Cardiac septum (tissue), 1 donor: ENCODE measurements at regions not wholly inside any gene's neighbourhood (a gene's known extent, or its start where the extent isn't known, plus 50 kb on each side); places are given as distances from the start of the nearest gene placed in this dataset.

Experiments used
- DNase-seq: peaks from one replicate; pipeline ENCODE4 v3.0.0-alpha.2; 2020; ENCODE audit warnings: low spot score
- intact Hi-C: fragments of 100-400 bp; cut with DNase I; formaldehyde crosslinking; loops from one replicate; pipeline ENCODE4 v1.14.0; 2022
- donor health status: DM: no; HTN: no; CAD: no.

DNA sequence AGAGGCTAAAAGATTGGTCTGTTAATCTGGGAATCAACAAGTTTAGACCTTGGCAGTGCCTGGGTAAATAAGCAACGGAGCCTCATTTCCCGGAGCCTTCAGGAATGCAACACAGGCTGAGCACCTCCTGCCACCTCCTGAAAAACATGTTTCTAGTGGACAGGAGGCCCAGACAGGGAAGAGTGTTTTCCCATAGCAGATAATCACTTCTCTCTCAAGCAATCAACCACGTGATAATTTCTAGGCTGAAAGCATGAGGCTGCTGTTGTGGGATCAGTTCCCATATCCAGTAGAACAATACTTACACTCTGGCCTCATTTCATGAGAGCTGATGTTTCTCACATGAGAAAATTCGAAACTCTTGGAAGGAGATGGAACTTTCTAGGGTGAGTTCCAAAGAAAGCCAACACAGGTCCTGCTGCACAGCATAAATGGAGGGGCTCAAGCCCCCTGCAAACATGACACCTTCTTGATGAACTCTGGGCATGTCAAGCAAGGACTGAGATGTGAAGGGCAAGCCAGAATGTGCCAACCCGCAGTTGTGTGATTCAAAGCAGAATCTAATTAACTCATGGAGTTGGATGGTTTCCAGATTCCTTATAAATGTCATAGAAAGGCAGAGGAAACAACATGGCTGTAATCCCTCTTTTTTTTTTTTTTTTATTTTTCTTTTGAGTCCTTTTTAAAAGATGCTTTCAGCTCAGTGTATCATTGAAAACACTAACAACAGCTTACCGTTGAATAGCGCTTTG lies 228.5 kb upstream of the SESN3 start:
- intact Hi-C loops = no loop called here
- no peak for DNase-seq

DNA sequence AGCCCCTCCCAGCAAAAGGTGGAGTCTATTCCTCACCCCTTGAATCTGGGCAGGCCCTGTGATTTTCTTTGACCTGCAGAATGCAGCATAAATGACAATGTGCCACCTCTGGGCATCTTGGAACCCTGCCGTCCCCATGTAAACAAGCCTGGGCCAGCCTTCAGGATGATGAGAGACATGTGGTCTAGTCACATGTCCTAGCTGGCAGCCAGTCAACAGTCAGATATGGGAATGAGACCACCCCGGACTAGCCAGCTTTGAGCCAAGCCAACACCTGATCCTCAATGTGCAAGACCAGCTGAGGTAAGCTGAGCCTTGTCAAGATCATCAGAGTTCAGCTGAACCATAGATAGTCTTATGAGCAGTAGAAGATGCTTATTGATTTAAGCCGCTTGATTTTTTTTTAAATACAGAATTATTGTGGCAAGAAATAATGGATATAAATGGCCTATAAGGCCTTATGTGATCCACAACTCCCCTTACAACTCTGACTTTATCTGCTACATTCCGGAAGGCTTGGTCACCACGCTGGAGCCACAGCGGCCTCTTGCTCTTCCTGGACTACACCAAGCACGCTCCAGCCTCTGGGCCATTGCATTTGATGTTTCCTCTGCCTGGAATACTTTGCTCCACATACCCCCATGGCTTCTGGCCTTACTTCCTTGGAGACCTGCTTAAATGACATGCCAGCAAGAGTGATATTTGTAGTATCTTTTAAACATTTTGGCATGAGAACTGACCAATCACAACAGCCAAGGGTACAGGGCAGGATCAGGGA lies 225.9 kb upstream of the SESN3 start:
- intact Hi-C loops = no loop called here
- no peak for DNase-seq

DNA sequence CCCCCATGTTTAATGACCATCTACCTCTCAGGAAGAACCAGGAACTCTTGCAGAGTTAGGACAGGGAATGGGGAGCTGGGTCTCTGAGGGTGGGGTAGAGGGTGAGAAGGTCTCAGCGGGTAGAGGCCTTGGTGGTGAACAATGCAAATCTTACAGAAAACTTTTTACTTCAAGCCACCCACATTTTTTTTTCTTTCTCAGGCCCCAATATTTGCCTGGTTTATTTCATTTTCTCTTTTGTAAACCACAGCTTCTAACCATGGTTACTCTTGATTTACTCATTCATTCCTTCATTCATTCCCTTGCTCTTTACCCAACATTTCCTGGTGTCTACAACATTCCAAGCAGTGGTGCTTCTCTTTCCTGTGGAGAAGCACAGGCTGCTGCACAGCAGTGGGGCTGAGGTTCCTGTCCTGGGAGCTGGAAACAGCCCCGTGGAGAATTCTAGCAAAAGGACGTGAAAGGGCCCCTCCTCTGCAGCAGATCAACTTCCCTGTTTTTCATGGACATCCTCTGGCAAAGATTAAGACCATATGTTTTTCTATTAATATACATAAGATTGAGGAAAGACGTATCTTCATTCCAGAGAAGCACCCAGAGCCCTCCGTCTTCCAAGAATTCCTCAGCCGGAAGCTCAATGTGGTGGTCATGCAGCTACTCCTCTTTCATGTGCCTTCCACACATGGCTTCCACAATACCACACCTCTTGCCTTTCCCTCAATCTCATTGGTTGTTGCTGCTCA lies 224.4 kb upstream of the SESN3 start:
- intact Hi-C loops = no loop called here

DNA sequence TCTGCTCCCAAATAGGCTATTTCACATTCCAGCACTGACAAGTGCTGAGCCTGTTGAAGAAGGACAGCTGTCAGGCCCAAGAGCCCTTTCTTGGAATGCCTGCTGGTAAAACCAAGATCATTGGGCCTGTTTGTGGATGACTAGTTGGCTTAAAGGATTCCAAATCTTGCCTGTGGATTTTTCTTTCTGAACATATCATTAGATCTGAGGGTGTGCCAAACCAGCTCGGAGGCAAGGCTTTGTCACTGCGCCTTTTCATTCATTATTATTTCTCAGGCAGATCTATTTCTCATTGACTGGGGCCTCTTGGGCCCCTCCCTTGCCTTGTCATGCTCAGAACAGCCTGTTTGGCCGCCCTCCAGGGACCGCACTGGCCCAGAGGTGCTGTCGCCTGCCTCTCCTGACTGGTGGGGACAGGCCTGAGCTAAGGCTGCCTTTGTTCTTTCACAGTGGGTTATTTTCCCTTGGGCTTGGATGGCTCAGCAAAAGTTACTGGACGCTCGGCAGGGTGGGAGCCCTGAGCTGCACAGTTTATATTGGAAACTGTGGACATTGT lies 222.7 kb upstream of the SESN3 start:
- intact Hi-C loops = no loop called here
- DNase-seq = peak; percentile 80

More for the DNA sequence above, 224.4 kb upstream of the SESN3 start:
- DNase-seq = no peak

DNA sequence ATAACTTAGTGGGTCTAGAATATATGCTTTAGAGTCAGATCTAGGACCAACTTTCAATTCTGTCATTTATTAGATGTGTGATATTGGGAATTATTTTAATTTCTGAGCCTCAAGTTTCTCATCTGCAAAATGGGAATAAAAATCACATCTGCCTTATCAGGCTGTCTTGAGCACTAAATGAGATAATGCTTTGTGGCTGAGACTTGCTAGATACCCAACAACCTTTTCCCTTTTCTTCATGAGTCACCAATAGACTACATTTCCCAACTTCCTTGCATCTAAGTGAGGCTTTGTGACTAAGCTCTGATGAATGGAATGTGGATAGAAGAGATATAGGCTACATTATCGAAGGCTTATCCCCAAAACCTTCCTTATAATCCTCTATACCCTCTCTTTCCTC lies 220.7 kb upstream of the SESN3 start:
- intact Hi-C loops = no loop called here

DNA sequence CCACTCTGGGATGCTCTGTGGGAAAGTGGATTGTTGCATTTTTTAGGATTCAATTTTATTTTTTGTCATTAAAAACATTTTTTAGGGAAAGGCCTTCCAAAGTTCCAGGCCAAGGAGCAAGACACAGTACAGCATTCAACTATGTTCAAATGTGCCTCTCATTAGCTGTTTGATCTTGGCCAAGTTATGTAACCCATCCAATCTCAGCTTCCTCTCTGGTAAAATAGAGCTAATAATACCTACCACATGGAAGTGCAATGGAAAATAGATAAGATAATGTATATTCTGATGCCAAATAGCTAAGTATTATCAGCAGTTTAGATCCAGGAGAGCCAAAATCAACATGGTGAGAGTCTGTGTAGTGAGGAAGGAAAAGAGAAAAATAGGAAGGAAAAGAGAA lies 220.3 kb upstream of the SESN3 start:
- no peak for DNase-seq
- intact Hi-C loops = no loop called here

More for the DNA sequence above, 220.7 kb upstream of the SESN3 start:
- no peak for DNase-seq

DNA sequence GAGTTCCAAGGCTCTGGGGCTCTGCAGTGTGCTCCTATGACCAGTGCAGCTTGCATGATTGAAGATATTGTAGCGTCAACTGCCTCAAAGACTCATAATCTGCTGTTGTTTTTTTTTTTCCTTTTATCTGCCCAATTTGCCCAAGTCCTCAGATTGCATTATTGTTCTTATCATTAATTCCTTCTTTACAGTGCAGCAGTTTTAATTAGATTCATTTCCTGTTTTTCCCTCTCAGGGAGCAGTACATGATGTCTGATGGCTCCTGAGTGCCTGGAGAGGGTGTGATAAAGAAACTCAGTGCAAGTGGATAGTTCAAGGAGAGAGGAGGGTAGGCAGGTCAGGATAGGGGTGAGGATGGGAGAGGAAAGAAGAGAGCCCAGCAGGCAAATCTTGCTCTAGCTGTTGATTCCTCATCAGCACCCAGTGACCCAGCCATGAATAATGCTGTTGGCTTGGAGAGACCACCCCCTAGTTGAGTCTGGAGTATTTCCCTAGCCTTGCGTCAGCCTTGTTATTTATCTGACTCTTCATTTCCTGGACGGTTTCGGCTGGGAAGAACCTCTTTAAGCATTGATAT lies 219.6 kb upstream of the SESN3 start:
- DNase-seq = no peak
- intact Hi-C loops = no loop called here

DNA sequence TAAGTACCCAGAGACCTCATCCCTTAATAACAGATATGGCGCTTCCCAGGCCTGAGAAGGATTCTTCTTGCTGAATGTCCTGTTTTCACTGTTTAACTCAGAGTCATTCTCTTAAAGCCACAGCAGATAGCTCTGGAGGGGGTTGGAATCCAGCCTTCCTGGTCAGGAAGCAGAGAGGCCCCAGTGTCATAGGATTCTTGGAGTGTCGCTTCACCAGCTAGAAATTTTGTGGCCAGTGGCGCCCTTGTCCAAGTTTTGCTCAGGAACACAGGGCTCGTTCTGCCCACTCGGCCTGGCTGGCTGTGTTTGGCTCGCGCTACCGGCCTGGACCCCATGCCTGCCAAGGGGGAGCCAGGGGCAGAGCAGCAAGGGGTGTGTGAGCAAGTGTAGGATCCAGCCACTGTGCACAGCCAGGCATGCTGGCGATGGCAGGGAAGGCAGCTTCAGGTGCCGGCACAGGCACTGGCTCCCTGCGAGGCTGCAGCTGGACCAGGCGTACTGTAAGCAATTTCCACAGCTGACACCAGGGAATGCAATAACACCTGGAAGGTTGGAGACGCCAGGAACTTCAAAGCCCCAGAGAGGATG lies 214.8 kb upstream of the SESN3 start:
- intact Hi-C loops = no loop called here
- no peak for DNase-seq

DNA sequence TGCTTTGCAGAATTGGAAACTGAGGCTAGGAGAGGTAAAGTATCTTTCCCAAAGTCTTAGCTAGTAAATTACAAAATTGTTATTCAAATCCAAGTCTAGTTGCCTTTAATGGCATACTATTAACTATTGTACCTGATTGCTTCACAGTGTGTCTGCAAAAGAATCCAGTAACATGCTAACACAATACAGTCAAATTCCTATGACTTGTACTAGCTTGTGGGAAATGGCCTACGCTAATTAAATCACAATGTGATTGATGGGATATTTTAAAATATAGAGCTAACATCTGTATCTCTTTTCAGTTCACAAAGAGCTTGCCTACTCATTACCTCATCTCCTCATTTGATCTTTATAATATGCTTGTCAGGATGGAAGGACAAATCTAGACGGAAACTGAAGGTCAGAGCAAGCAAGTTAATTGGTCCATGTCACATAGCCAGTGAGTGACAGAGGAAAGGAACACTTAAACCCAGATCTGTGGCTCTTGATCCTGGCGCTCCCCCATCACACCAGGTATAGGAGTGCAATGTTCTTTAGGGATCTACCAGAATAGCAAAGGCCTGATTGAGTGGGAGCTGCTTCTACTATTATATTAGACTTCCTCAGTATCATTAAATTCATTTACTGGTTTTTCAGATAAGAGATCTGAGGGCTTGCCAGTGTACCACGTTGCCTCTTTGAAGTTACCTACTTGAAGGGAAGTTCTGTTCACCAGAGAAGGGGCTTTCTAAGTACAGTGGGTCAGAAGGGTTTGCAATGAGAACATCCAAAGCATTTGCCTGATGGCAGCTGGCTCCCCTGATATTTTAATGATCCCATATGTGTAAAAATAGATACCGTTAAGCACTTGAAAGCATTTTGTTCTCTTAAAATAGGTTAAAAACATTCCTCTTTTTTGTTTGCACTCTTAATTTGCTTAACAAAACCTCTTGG lies 213.6 kb upstream of the SESN3 start:
- no peak for DNase-seq
- intact Hi-C loops = no loop called here

DNA sequence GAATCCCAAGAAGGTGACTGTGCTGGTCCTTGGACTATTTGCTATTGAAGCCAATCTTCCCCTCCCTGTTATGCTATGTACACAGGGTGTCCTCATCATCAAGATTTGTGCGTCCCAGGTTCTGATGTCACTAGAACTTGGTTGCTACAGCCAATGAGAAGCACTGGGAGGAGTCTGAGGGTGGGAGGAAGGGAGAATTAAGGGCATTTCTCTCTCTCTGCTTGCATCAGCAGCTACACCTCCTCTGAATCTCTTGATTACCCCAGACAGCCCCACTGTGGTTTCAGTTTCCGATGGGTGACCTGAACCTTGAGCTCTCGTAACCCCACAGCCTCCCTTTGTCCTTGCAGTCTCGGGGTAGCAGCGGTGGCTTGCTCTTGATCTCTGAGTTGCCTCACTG lies 212.4 kb upstream of the SESN3 start:
- intact Hi-C loops = no loop called here
- no peak for DNase-seq

DNA sequence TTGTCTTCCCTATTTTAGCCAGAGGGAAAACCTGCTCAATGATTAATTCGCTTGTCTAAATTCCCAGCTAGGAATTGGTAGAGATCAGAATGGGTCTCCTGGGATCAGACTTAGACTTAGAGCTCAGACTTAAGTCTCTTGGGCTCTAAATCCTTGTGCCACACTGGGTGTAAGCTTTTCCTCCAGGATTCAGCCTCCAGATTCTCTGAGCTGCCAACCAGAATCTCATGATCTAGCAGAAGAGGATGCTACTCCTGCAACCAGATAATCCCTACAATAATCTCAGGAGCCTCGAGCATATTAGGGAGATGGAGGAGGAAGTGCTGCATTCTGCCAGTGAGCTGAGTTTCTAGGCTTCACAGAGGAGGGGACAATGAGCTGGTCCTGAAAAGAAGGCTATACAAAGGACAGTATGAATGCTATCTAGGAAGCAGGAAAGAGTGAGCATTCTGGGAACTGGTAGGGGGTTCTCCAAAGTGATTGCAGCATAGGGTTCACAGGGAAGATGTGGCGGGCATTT lies 211.6 kb upstream of the SESN3 start:
- DNase-seq = no peak
- intact Hi-C loops = no loop called here

DNA sequence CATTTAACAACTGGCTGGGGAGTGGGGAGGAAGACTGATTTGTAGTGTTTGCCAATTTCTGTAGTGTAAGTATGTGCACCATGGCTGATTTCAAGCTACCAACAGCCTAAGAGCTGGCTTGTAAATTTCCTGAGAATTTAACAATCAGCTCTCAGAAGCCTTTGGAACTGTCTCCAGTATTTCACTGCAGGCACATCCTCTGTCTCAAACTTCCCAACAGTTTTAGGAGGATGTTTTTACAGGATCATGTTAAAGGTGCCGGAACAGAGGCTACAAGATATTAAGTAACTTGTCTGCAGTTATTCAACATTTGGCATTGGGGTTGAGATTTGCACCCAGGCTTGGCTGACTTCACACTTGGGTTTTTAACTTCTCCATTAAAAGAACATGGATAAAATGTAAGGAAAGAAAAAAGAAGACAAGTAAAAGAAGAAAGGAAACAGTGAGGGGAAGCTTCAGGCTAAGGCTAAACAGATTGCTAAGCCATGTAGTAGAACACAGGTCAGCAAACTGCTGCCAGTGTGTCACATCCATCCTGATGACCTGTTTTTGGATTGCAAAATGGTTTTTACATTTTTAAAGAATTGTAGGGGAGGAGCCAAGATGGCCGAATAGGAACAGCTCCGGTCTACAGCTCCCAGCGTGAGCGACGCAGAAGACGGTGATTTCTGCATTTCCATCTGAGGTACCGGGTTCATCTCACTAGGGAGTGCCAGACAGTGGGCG lies 204.8 kb upstream of the SESN3 start:
- intact Hi-C loops = no loop called here
- no peak for DNase-seq

DNA sequence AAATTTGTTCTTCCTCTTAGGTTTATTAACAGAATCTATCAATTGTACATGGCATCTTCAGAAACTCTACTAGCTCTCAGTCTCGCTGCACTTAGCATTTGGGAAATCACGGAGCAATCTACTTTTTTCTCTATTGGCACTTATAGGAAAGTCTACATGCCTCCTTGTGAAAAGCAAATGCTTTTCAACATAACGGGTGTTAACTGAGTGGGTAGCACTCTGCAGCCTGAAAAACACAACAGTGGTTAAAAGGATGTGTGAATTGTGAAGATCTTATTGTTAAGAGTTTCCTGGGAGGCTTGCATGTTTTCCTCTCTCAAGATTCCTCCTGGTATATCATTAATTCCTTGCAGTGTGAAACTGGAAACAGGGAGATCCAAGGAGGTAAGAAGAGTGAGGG lies 204.2 kb upstream of the SESN3 start:
- intact Hi-C loops = no loop called here
- DNase-seq = no peak

DNA sequence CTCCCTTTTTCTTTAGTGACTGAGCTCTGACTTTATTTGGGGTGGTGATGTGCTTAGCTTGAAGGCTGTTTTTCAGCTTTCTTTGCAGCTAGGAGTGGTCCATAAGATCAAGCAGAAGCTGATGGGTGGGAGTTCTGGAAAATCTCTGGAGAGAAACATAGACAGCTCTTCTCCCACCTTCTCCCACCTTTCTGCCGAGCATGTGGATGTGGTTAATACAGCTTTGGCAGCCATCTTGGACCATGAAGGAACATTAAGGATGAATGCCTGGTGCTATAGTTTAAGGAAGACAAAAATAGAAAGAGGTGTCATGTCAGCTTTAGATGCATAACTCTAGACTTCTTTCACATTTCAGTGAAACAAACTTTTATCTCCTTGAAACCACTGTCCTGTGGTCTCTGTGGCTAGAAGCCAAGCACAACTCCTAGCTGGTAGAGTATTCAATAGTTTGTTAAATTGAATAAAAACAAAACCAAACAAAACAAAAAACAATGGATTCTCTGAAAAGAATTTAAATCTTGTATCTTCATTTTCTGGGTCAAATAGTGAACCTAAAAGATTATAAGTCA lies 203.6 kb upstream of the SESN3 start:
- DNase-seq = no peak
- intact Hi-C loops = no loop called here

DNA sequence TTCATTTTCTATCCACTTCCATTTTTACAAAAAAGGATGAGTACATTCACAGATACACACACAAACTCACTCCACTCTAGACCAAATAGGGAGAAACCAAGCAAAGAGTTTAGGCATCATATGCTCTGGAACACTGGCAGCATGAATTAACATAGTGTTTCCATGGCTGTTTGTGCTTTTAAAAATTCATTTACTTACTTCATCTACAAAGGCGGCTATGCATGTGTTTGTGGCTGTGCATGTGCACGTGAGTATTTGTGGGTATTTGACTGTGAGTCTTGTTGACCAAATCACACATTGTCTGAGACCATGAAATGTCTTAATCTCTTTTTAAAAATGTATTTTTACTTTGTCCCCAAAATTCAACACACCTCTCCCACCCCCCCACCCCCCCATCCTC lies 203.0 kb upstream of the SESN3 start:
- intact Hi-C loops = no loop called here
- no peak for DNase-seq

DNA sequence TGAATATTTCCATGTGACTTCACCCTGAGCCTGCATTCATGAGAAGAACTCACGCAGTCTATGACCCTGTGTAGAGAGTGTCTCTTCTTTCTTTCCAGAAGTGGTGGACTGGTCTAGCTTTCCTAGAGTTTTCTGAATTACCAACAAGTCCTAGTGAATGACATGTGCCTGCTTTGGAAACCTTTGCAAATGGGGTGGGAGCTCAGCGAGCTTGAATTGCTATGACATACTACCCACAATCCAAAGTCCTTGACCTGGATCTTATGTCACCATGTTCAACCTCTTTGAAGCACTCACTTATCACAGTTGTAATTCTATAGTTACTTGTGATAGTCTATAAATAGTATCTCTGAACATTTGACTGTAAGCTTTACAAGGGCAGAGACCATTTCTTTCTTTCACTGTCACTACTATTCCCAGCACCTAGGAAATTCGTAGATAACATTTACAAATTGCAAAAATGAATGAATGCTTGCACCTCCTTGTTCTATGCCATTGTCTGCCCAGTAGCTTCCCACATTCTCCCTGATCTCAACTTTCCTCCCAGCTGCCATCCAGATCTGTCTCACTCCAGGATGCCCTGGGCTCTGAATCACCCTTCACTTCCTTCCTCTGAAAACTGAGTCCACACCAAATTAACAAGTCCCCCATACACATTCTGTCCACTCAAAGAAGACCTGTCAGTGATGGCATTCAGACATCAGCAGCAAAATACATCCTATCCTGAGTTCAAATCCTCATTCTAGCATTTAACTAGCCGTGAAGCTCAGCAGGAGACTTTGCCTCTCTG lies 201.9 kb upstream of the SESN3 start:
- intact Hi-C loops = no loop called here

More for the DNA sequence above, 201.9 kb upstream of the SESN3 start:
- DNase-seq = no peak
